ENCODE measurements at regions not wholly inside any gene's neighbourhood (a gene's known extent, or its start where the extent isn't known, plus 50 kb on each side); places are given as distances from the start of the nearest gene placed in this dataset.
"Not testable (repeated sequence)": the region's sequence is repeated elsewhere in the genome, so short reads cannot be mapped to it uniquely, and the experiment has no call there.

DNA sequence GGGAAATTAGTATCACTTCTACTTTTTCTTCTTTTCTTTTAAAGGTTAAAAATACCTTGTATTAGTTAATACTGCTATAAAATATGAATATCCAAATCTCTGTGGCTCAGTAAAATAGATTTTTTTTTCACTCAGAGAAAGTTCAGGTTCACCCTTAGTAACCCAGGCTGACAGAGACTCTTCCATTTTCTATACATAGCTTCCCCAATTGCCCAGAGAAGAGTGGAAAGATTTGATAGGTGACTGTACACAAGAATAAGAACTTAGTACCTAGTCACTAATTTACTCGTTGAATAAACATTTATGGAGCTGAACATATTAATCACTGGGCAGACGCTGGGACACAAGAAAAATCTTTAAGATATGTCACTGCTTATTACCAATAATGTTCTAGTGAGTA is 77.2 kb upstream of the AGAP9 start:
- not testable (repeated sequence) for H3K36me3 Mint-ChIP-seq; DNase-seq (ENCODE audit: low spot score in 2 of 2, unreplicated experiment in 2 of 2); H3K27ac Mint-ChIP-seq; H3K9me3 Mint-ChIP-seq; H3K27me3 Mint-ChIP-seq (ENCODE audit: low read depth); H3K4me1 Mint-ChIP-seq; H3K4me3 Mint-ChIP-seq

DNA sequence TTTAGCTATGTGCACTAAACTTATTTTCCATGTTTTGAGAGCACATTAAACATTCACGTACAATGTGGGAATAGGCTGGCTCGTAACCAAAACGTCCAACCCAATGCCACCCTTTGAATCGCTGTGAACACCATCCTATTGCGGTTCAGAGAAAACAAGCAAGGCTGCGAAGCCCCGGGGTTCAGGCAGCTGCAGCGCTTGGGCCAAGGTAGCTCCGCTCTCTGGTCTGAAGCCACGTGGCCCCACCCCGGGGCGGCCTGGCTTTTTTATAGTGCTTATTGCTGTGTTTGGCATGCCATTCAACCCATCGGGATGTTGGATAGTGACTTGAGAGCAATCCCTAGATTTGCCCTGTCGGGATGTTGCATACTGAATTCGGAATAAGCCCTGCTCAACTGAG is 76.7 kb upstream of the AGAP9 start:
- H3K4me1 Mint-ChIP-seq; H3K36me3 Mint-ChIP-seq; H3K4me3 Mint-ChIP-seq; H3K27ac Mint-ChIP-seq; DNase-seq (ENCODE audit: low spot score in 2 of 2, unreplicated experiment in 2 of 2); H3K27me3 Mint-ChIP-seq (ENCODE audit: low read depth); H3K9me3 Mint-ChIP-seq: not testable (repeated sequence)

DNA sequence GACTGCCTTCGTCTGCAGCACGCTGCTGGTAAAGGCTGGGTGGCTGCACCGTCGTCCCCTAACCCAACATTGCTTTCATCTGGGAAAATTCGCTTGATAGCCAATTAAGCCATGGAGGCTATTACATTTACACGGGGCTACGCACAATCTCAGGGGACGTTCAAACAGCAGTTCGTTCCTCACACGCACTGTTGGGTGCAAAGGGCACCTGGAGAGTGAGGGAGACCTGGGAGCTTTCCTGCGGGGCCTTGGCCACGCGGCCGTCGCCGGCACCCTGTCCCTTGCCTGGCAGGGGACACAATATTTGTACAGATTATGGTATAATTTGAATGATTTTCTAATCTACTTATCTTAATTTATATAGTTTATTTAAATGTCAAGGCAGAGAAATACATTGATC is 76.2 kb upstream of the AGAP9 start:
- DNase-seq (ENCODE audit: low spot score in 2 of 2, unreplicated experiment in 2 of 2); H3K27ac Mint-ChIP-seq; H3K4me3 Mint-ChIP-seq; H3K27me3 Mint-ChIP-seq (ENCODE audit: low read depth); H3K9me3 Mint-ChIP-seq; H3K36me3 Mint-ChIP-seq; H3K4me1 Mint-ChIP-seq: not testable (repeated sequence)

DNA sequence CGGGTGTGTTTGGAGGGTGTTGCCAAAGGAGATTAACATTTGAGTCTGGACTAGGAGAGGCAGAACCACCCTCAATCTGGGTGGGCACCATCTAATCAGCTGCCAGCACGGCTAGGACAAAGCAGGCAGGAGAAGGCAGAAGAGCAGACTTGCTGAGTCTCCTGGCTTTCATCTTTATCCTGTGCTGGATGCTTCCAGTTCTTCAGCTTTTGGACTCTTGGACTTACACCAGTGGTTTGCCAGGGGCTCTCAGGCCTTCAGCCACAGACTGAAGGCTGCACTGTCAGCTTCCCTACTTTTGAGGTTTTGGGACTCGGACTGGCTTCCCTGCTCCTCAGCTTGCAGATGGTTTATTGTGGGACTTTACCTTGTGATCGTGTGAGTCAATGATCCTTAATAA is 70.4 kb upstream of the AGAP9 start:
- not testable (repeated sequence) for H3K4me1 Mint-ChIP-seq; H3K4me3 Mint-ChIP-seq; H3K9me3 Mint-ChIP-seq; H3K27ac Mint-ChIP-seq; H3K27me3 Mint-ChIP-seq (ENCODE audit: low read depth); H3K36me3 Mint-ChIP-seq; DNase-seq (ENCODE audit: low spot score in 2 of 2, unreplicated experiment in 2 of 2)

DNA sequence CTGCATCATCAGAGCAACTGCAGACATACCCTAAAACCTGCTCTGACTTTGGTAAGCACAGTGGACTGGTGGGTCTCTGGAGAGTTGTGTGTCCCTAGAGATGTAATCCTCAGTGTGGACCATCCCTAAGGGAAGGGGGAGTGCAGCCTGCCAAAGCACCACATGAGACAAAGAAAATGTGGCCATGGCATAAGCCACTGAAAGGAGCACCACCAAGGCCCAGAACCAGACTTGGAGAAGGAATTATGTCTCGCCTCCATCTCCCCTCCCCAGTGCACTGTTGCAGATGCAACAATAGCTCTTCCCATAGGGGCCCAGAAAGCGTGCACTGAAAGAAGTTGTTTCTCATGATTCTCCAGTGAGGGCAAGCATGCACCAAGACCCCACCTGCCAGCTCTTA is 69.7 kb upstream of the AGAP9 start:
- not testable (repeated sequence) for H3K36me3 Mint-ChIP-seq; H3K9me3 Mint-ChIP-seq; DNase-seq (ENCODE audit: low spot score in 2 of 2, unreplicated experiment in 2 of 2); H3K27ac Mint-ChIP-seq; H3K4me1 Mint-ChIP-seq; H3K27me3 Mint-ChIP-seq (ENCODE audit: low read depth); H3K4me3 Mint-ChIP-seq

DNA sequence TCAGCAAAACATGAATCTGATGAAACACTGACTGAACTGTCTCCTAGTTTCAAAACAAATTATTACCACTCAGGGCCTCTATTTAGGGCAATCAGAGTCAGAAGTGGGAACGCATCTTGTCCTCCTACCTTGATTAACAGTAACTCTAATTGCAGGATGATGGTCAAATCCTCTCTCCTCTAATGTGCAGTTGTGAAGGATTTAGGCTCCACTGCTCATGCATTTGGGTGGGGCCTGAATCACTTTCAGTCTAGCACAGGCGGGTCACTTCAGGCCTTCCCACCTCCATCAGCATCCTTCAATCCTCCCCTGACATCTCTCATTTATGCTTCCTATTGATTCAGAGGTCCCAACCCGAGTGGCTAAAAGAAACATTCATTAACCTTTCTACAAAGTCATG is 67.5 kb upstream of the AGAP9 start:
- not testable (repeated sequence) for H3K9me3 Mint-ChIP-seq; H3K4me1 Mint-ChIP-seq; DNase-seq (ENCODE audit: low spot score in 2 of 2, unreplicated experiment in 2 of 2); H3K36me3 Mint-ChIP-seq; H3K27me3 Mint-ChIP-seq (ENCODE audit: low read depth); H3K4me3 Mint-ChIP-seq; H3K27ac Mint-ChIP-seq

DNA sequence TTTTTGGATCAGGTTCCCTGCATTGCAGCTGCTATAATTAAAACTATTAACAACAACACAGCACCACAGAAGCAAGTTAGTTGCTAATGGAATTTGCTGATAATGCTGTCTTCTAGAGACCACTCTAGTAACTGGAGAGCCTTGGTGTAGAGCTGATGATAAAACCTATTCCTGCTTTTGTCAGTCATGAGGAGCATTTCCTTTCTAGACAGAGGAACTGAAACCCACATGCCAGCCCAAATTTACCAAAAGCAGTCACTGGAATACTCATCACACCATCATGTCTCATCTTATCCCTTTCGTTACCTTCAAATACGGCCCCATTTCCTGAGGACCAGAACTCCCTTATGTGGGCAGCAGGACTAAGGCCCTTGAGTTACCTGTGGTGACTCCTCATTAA is 67.1 kb upstream of the AGAP9 start:
- DNase-seq (ENCODE audit: low spot score in 2 of 2, unreplicated experiment in 2 of 2); H3K9me3 Mint-ChIP-seq; H3K4me1 Mint-ChIP-seq; H3K36me3 Mint-ChIP-seq; H3K27ac Mint-ChIP-seq; H3K4me3 Mint-ChIP-seq; H3K27me3 Mint-ChIP-seq (ENCODE audit: low read depth): not testable (repeated sequence)

DNA sequence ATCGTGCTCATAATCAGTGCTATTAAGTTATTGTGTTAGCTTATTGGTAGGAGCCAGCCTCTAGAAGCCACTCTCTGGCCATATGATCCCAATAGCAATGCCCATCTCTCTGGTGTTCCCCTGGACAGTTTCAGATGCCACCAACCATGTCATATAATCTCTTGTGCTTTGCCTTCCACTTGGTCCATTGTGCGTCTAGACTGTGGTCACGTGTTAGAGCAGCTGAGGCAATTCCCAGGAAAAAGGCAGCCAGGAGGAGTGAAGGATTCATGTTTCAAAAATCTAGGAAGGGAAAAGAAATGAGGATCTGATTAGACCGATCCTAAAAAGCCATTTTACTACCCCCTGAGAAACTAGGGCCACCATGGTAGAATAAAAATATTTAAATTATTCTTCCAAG is 58.6 kb upstream of the AGAP9 start:
- not testable (repeated sequence) for DNase-seq (ENCODE audit: low spot score in 2 of 2, unreplicated experiment in 2 of 2); H3K9me3 Mint-ChIP-seq; H3K27me3 Mint-ChIP-seq (ENCODE audit: low read depth); H3K36me3 Mint-ChIP-seq; H3K4me3 Mint-ChIP-seq; H3K4me1 Mint-ChIP-seq; H3K27ac Mint-ChIP-seq

DNA sequence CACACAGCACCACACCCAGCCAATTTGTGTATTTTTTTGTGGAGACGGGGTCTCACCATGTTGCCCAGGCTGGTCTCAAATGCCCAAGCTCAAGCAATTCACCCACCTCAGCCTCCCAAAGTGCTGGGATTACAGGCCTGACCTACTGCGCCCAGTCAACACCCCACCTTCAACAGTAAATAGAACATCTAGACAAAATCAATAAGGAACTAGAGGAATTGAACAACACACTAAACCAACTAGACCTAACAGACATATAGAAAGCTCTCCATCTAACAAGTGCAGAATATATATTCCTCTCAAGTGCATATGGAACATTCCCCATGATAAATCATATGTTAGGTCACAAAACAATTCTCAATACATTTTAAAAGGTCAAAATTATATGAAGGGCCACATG is 56.6 kb upstream of the AGAP9 start:
- not testable (repeated sequence) for DNase-seq (ENCODE audit: low spot score in 2 of 2, unreplicated experiment in 2 of 2); H3K9me3 Mint-ChIP-seq; H3K27ac Mint-ChIP-seq; H3K36me3 Mint-ChIP-seq; H3K4me1 Mint-ChIP-seq; H3K27me3 Mint-ChIP-seq (ENCODE audit: low read depth); H3K4me3 Mint-ChIP-seq

DNA sequence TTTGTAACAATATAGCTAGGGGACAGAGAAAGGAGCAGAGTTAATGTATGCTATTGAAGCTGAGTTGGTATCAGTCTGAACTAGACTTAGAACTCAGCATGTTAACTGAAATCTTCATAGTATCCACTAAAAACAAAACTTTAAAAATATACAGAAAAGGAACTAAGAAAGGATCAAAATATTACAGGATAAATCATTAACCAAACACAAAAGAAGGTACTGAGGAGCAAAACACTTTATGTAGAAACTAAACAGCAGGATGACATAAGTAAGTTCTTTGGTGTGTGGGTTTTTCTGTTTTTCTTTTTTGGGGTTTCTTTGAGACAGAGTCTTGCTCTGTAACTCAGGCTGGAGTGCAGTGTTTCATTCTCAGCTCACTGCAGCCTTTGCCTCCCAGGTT is 55.1 kb upstream of the AGAP9 start:
- H3K36me3 Mint-ChIP-seq, H3K4me1 Mint-ChIP-seq, H3K9me3 Mint-ChIP-seq: not testable (repeated sequence)

More for the DNA sequence above, 55.1 kb upstream of the AGAP9 start:
- not testable (repeated sequence) for DNase-seq (ENCODE audit: low spot score in 2 of 2, unreplicated experiment in 2 of 2); H3K4me3 Mint-ChIP-seq; H3K27me3 Mint-ChIP-seq (ENCODE audit: low read depth); H3K27ac Mint-ChIP-seq

Data from mesothelial cell of epicardium (in vitro differentiated cells).